ENCODE measurements at regions not wholly inside any gene's neighbourhood (a gene's known extent, or its start where the extent isn't known, plus 50 kb on each side); places are given as distances from the start of the nearest gene placed in this dataset.

DNA sequence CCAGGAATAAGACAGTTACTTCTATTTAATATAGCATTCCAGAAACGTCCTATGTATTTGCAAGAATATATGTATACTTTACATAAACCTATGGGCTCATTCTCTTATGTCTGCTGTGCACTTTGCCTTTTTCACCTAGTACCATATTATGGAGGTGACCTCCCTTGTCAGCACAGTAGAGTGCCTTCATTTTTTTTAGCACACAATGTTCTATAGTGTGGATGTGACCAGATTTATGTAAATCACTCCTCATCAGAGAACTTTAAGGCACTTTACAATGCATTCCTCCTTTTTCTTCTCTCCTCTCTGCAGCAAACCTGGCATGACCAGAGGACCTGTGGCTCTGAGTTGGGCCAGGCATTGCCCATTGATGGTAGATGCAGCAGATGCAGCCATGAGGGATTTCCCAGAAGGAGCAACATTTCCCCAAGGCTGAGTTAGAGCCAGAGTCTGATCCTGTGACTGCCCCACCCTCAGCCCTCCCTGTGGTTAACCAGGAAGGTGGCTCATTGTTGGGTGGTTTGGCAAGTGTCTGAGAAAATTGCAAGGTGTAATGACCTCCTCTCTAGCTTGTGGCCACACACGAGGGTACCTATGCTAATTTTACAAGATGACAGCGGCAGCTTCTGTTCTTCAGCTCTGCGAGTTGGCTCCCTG lies 76.5 kb upstream of the DLX2 start:
- peak; percentile 54 for DNase-seq (ENCODE audit: low spot score)
- CTCF ChIA-PET = interaction anchor here (0.6 to 0.8 kb wide), 2 partner anchors 39 to 47 kb away, joined by 3 read pairs; no protein-coding TSS in a partner anchor

DNA sequence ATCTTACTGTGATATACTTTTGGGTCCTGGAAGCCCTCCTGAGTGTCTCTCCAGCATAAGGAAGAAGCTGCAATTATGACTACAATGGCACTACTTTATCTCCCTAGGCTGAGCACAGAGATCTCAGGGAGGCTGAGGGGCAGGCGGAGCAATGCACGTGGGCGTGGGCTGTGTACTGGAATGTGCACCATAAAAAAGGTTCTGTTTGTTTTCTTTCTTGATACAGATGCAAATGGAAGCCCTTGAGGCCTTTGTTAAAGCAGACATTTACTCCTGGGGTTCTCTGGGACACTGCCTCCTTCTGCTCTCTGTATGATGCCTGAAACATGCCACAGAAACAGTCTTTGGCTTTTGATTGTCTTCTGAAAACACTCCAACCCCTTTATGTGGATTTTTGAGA lies 79.1 kb upstream of the DLX2 start:
- TF ChIP-seq, protein P1, sequence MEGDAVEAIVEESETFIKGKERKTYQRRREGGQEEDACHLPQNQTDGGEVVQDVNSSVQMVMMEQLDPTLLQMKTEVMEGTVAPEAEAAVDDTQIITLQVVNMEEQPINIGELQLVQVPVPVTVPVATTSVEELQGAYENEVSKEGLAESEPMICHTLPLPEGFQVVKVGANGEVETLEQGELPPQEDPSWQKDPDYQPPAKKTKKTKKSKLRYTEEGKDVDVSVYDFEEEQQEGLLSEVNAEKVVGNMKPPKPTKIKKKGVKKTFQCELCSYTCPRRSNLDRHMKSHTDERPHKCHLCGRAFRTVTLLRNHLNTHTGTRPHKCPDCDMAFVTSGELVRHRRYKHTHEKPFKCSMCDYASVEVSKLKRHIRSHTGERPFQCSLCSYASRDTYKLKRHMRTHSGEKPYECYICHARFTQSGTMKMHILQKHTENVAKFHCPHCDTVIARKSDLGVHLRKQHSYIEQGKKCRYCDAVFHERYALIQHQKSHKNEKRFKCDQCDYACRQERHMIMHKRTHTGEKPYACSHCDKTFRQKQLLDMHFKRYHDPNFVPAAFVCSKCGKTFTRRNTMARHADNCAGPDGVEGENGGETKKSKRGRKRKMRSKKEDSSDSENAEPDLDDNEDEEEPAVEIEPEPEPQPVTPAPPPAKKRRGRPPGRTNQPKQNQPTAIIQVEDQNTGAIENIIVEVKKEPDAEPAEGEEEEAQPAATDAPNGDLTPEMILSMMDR (conservative IDR thresholded peaks at IDR 0.05; ENCODE audit: low read depth) = no peak
- POLR2A ChIA-PET (ENCODE audit: low non-redundant PET) = no interaction called here
- no peak for DNase-seq (ENCODE audit: low spot score)
- H3K27ac ChIP-seq = no peak overlapping the region
- CTCF ChIA-PET = no interaction called here

More for the DNA sequence above, 76.5 kb upstream of the DLX2 start:
- peak overlapping the region; percentile 54 for H3K27ac ChIP-seq
- POLR2A ChIA-PET (ENCODE audit: low non-redundant PET) = no interaction called here
- TF ChIP-seq, protein P1 (conservative IDR thresholded peaks at IDR 0.05; ENCODE audit: low read depth) = no peak

DNA sequence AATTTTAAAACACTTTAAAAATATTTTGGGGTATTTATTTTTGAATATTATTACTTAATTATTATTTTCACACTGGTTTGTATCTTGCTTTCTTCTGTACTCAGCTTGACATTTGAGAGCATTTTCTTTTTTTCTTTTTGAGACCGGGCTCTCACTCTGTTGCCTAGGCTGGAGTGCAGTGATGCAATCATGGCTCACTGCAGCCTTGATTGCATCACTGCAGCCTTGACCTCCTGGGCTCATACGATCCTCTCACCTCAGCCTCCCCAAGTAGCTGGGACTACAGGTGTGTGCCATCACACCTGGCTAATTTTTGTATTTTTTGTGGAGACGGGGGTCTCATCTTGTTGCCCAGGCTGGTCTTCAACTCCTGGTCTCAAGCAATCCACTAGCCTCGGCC lies 79.9 kb upstream of the DLX2 start:
- ChIA-PET CTCF (interaction anchor here (0.6 kb wide), 1 partner anchor 69 kb away, joined by 3 read pairs; no protein-coding TSS in a partner anchor), POLR2A (ENCODE audit: low non-redundant PET) (no interaction called here)
- H3K27ac ChIP-seq = no peak overlapping the region
- DNase-seq (ENCODE audit: low spot score) = no peak
- TF ChIP-seq, protein P1 (conservative IDR thresholded peaks at IDR 0.05; ENCODE audit: low read depth) = no peak

GRCh38 chr2:172193331-172194089 lies 90.8 kb upstream of the DLX2 start:
- no peak for DNase-seq (ENCODE audit: low spot score)
- POLR2A ChIA-PET (ENCODE audit: low non-redundant PET) = no interaction called here
- TF ChIP-seq, protein P1 (conservative IDR thresholded peaks at IDR 0.05; ENCODE audit: low read depth) = no peak
- no peak overlapping the region for H3K27ac ChIP-seq
- CTCF ChIA-PET = interaction anchor here (0.6 to 1.7 kb wide), 3 partner anchors 21 to 415 kb away, joined by 3 to 7 read pairs (median 4); no protein-coding TSS in a partner anchor

DNA sequence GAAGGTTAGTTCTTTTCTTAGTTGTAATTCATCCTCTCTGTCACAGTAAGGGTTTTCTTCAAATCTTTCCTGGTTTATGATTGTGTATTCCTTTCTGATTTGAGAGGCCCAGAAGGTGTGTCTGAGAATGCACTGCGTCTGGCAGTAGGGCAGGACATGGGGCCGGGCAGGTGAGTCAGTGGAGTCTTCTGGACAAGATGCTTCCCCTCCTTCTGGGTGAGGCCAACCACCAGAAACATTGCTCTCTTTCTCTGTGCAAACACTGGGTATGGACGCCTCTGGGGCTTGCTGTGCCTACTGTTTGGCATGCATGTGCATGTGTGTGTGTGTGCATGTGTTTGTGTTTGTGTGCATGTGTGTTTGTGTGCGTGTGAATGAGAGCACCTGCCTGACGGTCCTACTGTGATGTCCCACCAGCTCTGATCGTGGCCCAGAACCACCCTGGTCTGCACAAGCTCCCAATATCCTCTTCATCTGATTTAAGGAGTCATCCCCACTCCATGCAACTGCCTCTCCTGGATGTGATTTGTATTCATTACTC lies 93.2 kb upstream of the DLX2 start:
- ChIA-PET POLR2A (ENCODE audit: low non-redundant PET) (interaction anchor here (0.6 kb wide), 1 partner anchor 203 kb away, joined by 3 read pairs; no protein-coding TSS in a partner anchor), CTCF (interaction anchor here (0.9 kb wide), 1 partner anchor 277 kb away, joined by 3 read pairs; no protein-coding TSS in a partner anchor)
- H3K27ac ChIP-seq = peak overlapping the region; percentile 94
- TF ChIP-seq, protein P1 (conservative IDR thresholded peaks at IDR 0.05; ENCODE audit: low read depth) = no peak
- DNase-seq (ENCODE audit: low spot score) = peak; percentile 62

- ChIA-PET POLR2A (ENCODE audit: low non-redundant PET) (interaction anchor here (0.5 to 0.6 kb wide), 2 partner anchors 65 to 202 kb away, joined by 3 to 5 read pairs; no protein-coding TSS in a partner anchor), CTCF (interaction anchor here (0.6 to 1.1 kb wide), 5 partner anchors 29 to 288 kb away, joined by 3 to 4 read pairs (median 4); no protein-coding TSS in a partner anchor)
- TF ChIP-seq, protein P1 (conservative IDR thresholded peaks at IDR 0.05; ENCODE audit: low read depth) = no peak
- H3K27ac ChIP-seq = peak overlapping the region; percentile 94
- peak; percentile 93 for DNase-seq (ENCODE audit: low spot score)
Observed at GRCh38 chr2:172196768-172197431, 94.2 kb upstream of the DLX2 start.
